ENCODE measurements at regions not wholly inside any gene's neighbourhood (a gene's known extent, or its start where the extent isn't known, plus 50 kb on each side); places are given as distances from the start of the nearest gene placed in this dataset.
A peak's percentile ranks its signal among the peaks of the same experiment; 100 is the strongest.

DNA sequence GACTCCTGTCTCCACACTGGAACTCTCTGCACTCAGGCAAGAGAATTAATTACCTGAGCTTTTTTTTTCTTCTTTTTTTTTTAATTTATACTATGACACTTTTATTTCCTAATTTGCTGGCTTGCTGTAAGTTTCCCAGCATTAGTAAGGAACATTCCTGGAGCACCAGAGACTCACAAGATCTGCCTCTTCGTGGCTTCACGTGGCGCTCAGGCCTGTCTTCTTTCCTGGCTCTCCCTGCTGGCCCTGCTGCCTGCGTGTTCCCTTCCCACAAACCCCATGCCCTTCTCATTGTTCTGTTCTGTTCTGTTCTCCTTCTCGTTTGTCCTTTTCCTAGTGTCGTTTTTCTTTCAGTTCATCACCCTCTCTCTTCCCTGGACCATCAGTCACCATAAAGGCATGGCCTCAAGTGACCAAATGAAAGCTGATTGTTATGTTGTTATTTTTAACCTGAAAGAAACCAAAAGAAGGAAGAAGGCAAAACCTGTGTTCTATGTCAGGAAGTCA lies 591.6 kb upstream of the PFKP start:
- TF ChIP-seq, protein P1, sequence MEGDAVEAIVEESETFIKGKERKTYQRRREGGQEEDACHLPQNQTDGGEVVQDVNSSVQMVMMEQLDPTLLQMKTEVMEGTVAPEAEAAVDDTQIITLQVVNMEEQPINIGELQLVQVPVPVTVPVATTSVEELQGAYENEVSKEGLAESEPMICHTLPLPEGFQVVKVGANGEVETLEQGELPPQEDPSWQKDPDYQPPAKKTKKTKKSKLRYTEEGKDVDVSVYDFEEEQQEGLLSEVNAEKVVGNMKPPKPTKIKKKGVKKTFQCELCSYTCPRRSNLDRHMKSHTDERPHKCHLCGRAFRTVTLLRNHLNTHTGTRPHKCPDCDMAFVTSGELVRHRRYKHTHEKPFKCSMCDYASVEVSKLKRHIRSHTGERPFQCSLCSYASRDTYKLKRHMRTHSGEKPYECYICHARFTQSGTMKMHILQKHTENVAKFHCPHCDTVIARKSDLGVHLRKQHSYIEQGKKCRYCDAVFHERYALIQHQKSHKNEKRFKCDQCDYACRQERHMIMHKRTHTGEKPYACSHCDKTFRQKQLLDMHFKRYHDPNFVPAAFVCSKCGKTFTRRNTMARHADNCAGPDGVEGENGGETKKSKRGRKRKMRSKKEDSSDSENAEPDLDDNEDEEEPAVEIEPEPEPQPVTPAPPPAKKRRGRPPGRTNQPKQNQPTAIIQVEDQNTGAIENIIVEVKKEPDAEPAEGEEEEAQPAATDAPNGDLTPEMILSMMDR (IDR thresholded peaks at IDR 0.05; ENCODE audit: insufficient read depth, low read depth, low read length, missing control alignments), result no peak
- H3K4me3 ChIP-seq (ENCODE audit: low read length), result no peak overlapping the region
- DNase-seq (ENCODE audit: low read depth), result no peak

DNA sequence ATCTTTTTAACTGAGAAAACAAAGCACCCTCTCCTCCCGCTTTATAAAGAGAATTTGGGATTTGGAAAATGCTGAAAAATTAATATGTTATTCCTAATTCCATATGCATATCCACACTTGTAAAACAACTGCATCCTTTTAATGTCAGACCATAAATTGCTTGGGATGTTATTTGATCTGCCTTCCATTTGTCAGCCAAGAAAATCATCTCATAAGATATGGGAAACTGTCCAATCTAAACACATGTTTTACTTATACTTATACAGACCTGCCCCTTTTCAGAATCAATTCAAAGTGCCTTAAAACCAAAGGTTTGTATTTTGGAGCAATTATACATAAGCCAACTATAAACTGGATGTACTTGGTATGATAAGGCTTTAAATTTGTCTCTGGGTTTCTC lies 595.5 kb upstream of the PFKP start:
- DNase-seq (ENCODE audit: low read depth), result no peak
- TF ChIP-seq, protein P1 (IDR thresholded peaks at IDR 0.05; ENCODE audit: insufficient read depth, low read depth, low read length, missing control alignments), result no peak
- H3K4me3 ChIP-seq (ENCODE audit: low read length), result no peak overlapping the region

DNA sequence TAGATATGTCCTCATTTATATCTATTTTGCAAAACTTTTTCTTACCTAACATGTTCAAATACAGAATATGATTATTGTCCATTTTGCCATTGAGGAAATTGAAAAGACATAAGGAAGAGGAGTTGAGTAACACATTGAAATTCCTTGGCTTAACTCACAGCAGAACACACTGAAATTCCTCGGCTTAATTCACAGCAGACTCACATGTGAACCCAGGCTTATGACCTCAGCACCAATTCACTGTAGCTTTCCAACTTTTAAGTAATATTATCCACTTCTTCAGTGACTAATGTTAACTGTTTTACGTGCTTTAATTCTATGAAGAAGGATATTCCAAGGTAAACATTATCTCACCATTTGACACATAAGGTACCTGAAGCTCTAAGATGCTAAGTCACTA lies 597.5 kb upstream of the PFKP start:
- no peak overlapping the region for H3K4me3 ChIP-seq (ENCODE audit: low read length)
- no peak for DNase-seq (ENCODE audit: low read depth)
- TF ChIP-seq, protein P1 (IDR thresholded peaks at IDR 0.05; ENCODE audit: insufficient read depth, low read depth, low read length, missing control alignments), result no peak

DNA sequence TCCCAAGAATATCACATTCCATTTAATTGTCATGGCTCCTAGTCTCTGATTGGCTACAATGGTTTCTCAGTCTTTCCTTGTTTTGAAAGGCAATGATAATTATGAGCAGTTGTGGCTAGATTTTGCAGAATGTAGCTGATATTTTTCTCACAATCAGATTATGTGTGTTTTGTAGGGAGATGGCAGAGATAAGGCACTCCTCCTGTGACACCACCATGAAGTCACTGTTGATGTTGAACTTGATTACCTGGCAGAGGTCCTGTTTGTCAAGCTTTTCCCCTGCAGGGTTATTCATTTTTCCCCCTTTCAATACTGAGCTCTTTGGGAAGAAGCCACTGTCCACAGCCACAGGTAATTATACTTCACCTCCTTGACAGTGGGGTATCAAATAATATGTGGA lies 602.9 kb upstream of the PFKP start:
- H3K4me3 ChIP-seq (ENCODE audit: low read length), result no peak overlapping the region
- peak; percentile 2 for DNase-seq (ENCODE audit: low read depth)
- TF ChIP-seq, protein P1 (IDR thresholded peaks at IDR 0.05; ENCODE audit: insufficient read depth, low read depth, low read length, missing control alignments), result no peak

DNA sequence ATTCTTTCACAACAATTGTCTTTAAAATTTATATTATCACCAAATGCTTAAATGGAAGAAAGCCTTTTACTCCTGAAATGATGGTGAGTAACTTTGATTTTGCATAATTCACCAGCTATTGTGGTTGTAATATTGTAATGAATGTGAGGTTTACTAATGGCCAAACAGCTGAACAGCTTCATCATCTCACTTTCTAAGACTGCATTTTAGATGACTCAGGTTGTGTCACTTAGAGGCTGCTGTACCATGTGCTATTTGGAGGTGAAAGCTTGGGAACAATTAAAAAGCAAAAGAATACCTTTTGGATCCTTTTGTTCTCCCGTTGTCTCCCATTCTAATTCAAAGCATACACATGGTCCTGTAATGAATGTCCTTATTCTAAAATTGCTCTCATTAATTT lies 604.0 kb upstream of the PFKP start:
- no peak overlapping the region for H3K4me3 ChIP-seq (ENCODE audit: low read length)
- DNase-seq (ENCODE audit: low read depth), result peak; percentile 34
- TF ChIP-seq, protein P1 (IDR thresholded peaks at IDR 0.05; ENCODE audit: insufficient read depth, low read depth, low read length, missing control alignments), result no peak

DNA sequence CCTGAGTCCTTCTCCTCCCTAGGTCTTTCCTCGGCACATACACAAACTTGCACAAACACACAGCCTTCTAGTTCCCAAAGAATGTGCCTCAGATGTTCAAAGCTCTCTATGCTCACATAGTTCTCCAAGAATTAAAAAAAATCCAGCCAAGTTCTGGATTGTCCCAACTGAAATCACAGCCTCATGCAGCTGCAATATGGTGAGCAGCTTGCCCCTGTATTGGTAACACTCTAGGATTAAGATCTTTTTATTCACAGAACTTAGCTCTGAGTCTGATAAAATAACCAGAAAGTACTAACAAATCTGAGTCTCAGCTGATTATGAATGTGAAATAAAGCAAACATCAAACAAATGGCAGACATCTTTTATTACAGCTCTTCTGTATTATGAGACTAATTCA lies 604.8 kb upstream of the PFKP start:
- TF ChIP-seq, protein P1 (IDR thresholded peaks at IDR 0.05; ENCODE audit: insufficient read depth, low read depth, low read length, missing control alignments), result no peak
- H3K4me3 ChIP-seq (ENCODE audit: low read length), result no peak overlapping the region
- no peak for DNase-seq (ENCODE audit: low read depth)

DNA sequence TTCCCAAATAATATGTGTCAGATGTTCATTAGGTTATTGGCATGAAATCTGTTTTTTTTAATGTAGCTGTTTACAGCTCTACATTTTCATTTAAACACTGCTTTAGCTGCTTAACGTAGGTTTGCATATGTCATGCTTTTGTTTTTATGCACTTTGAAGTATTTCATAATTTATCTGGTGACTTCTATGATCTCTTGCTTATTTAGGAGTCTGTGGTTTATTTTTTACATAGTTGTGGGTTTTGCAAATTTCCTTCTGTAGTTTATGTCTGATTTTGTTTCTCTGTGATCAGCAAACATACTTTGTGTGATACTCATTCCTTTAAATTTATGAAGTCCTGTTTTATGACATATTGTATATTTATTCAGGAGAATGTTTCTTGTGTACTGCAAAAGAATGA lies 606.5 kb upstream of the PFKP start:
- TF ChIP-seq, protein P1 (IDR thresholded peaks at IDR 0.05; ENCODE audit: insufficient read depth, low read depth, low read length, missing control alignments), result no peak
- DNase-seq (ENCODE audit: low read depth), result no peak
- no peak overlapping the region for H3K4me3 ChIP-seq (ENCODE audit: low read length)

Measured in epithelial cell of esophagus (primary cell).